ENCODE measurements at regions not wholly inside any gene's neighbourhood (a gene's known extent, or its start where the extent isn't known, plus 50 kb on each side); places are given as distances from the start of the nearest gene placed in this dataset.

DNA sequence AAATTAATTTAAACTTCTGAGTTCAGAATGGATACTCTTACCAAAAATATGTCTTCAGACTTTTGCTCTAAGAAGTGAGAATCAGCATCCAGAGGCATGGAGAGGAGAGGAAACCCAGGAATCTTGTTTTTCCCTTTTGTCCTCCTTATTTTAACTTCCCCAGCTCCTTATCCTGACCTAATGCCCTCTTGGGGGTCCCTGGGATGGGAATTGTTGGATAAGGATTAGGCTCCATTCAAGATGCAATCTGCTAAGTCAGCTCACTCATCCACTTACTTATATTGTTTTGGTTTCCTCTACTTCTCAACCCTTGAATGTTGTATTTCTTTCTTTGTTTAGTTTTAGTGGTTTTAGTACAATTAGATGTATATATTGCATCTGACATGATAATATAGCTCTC, 208.4 kb upstream of the PCDH7 start:
- no peak for TF ChIP-seq POLR2A (IDR thresholded peaks at IDR 0.05; ENCODE audit: extremely low read depth, insufficient read length)
- TF ChIP-seq, protein P1, sequence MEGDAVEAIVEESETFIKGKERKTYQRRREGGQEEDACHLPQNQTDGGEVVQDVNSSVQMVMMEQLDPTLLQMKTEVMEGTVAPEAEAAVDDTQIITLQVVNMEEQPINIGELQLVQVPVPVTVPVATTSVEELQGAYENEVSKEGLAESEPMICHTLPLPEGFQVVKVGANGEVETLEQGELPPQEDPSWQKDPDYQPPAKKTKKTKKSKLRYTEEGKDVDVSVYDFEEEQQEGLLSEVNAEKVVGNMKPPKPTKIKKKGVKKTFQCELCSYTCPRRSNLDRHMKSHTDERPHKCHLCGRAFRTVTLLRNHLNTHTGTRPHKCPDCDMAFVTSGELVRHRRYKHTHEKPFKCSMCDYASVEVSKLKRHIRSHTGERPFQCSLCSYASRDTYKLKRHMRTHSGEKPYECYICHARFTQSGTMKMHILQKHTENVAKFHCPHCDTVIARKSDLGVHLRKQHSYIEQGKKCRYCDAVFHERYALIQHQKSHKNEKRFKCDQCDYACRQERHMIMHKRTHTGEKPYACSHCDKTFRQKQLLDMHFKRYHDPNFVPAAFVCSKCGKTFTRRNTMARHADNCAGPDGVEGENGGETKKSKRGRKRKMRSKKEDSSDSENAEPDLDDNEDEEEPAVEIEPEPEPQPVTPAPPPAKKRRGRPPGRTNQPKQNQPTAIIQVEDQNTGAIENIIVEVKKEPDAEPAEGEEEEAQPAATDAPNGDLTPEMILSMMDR (IDR thresholded peaks at IDR 0.05; ENCODE audit: low read depth, low read length): no peak
- TF ChIP-seq, protein P2, sequence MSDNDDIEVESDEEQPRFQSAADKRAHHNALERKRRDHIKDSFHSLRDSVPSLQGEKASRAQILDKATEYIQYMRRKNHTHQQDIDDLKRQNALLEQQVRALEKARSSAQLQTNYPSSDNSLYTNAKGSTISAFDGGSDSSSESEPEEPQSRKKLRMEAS (IDR thresholded peaks at IDR 0.05; ENCODE audit: low read depth, low read length): no peak
- TF ChIP-seq MYC (IDR thresholded peaks at IDR 0.05; ENCODE audit: low read depth, low read length): no peak
